ENCODE measurements at regions not wholly inside any gene's neighbourhood (a gene's known extent, or its start where the extent isn't known, plus 50 kb on each side); places are given as distances from the start of the nearest gene placed in this dataset.
A peak's percentile ranks its signal among the peaks of the same experiment; 100 is the strongest.

- Histone ChIP-seq H3K79me2 (ENCODE audit: insufficient read depth, low read length) (no peaks in the 10 kb centered on the region), H2AFZ (ENCODE audit: low read length) (no peak overlapping the region), H3K9me3 (ENCODE audit: low read length) (no peaks in the 10 kb centered on the region), H4K20me1 (ENCODE audit: insufficient read depth, low read length) (no peaks in the 10 kb centered on the region), H3K4me2 (ENCODE audit: low read depth, low read length) (no peak overlapping the region), H3K27ac (ENCODE audit: extremely low read length, insufficient read depth, low read length) (no peak overlapping the region), H3K27me3 (ENCODE audit: control insufficient read depth in 1 of 2, insufficient read depth in 2 of 2, low read length in 2 of 2) (peaks cover 5 to 33% of the 10 kb centered on the region in 2 experiments; a peak in 4 of 5 replicates), H3K36me3 (replicated peaks in 1 of 2; ENCODE audit: control insufficient read depth in 1 of 2, insufficient read depth in 2 of 2, low read length in 2 of 2) (no peaks in the 10 kb centered on the region), H3K4me1 (ENCODE audit: insufficient read depth, low read length) (no peaks in the 10 kb centered on the region), H3K9ac (ENCODE audit: insufficient read depth, low read depth, low read length) (no peak overlapping the region), H3K4me3 (replicated peaks in 1 of 3; ENCODE audit: insufficient read depth in 1 of 3, low read depth in 2 of 3, low read length in 3 of 3) (no peak overlapping the region; a peak in 1 of 6 replicates)
- in situ Hi-C loops (cut with HindIII; ENCODE audit: extremely low pct_ligation_motif_present, low pct_unique_long_range_greater_than_20kb), result no loop called here
- DNase-seq (ENCODE audit: low spot score), result no peak
- no peak for FAIRE-seq
- 32% methylated on average over 15 of the region's 16 CpGs for WGBS (ENCODE audit: low lambda C conversion rate)
- no TSS peak for BruUV-seq (replicated peaks)
- POLR2A ChIA-PET, result no interaction called here
- CTCF ChIA-PET (ENCODE audit: low intra/inter-chr PET ratio, low total read pairs), result no interaction called here
- ATAC-seq, result peak; percentile 62
- TF ChIP-seq TRIM24 (CRISPR knock-in tag; IDR thresholded peaks at IDR 0.05) (no peak), ZZZ3 (CRISPR knock-in tag; IDR thresholded peaks at IDR 0.05; ENCODE audit: borderline replicate concordance) (no peak), ZNF792 (CRISPR knock-in tag; IDR thresholded peaks at IDR 0.05) (no peak), CENPBD1 (CRISPR knock-in tag; IDR thresholded peaks at IDR 0.05; ENCODE audit: borderline replicate concordance, low read depth) (no peak), MIER2 (CRISPR knock-in tag; IDR thresholded peaks at IDR 0.05) (no peak)
- intact Hi-C loops (cut with micrococcal nuclease; ENCODE audit: unreplicated experiment), result no loop called here
Observed at GRCh38 chr5:1709171-1709803, 90.3 kb downstream of the MRPL36 start.

GRCh38 chr5:1708592-1709141, 91.0 kb downstream of the MRPL36 start:
- ChIA-PET POLR2A (no interaction called here), CTCF (ENCODE audit: low intra/inter-chr PET ratio, low total read pairs) (no interaction called here)
- no peaks in the 10 kb centered on the region for H3K36me3 ChIP-seq (replicated peaks in 1 of 2; ENCODE audit: control insufficient read depth in 1 of 2, insufficient read depth in 2 of 2, low read length in 2 of 2)
- no peak overlapping the region for H3K4me3 ChIP-seq (replicated peaks in 1 of 3; ENCODE audit: insufficient read depth in 1 of 3, low read depth in 2 of 3, low read length in 3 of 3)
- FAIRE-seq (no peak), ATAC-seq (no peak; the same call in 2 of the 3 replicates), DNase-seq (ENCODE audit: low spot score) (no peak)
- H2AFZ ChIP-seq (ENCODE audit: low read length), result no peak overlapping the region
- H3K27me3 ChIP-seq (ENCODE audit: control insufficient read depth in 1 of 2, insufficient read depth in 2 of 2, low read length in 2 of 2), result peaks cover 6 to 39% of the 10 kb centered on the region in 2 experiments; a peak in 4 of 5 replicates
- no peaks in the 10 kb centered on the region for H3K4me1 ChIP-seq (ENCODE audit: insufficient read depth, low read length)
- intact Hi-C loops (cut with micrococcal nuclease; ENCODE audit: unreplicated experiment), result no loop called here
- 51% methylated on average over 2 of the region's 7 CpGs for WGBS (ENCODE audit: low lambda C conversion rate)
- H3K27ac ChIP-seq (ENCODE audit: extremely low read length, insufficient read depth, low read length), result no peak overlapping the region
- no peaks in the 10 kb centered on the region for H3K79me2 ChIP-seq (ENCODE audit: insufficient read depth, low read length)
- no peak overlapping the region for H3K4me2 ChIP-seq (ENCODE audit: low read depth, low read length)
- in situ Hi-C loops (cut with HindIII; ENCODE audit: extremely low pct_ligation_motif_present, low pct_unique_long_range_greater_than_20kb), result no loop called here
- no peak for TF ChIP-seq NPAS2 (CRISPR knock-in tag; IDR thresholded peaks at IDR 0.05; ENCODE audit: borderline replicate concordance)
- H3K9ac ChIP-seq (ENCODE audit: insufficient read depth, low read depth, low read length), result no peak overlapping the region
- H4K20me1 ChIP-seq (ENCODE audit: insufficient read depth, low read length), result no peaks in the 10 kb centered on the region
- no TSS peak for BruUV-seq (replicated peaks)
- no peaks in the 10 kb centered on the region for H3K9me3 ChIP-seq (ENCODE audit: low read length)

Measured in HepG2 (cell line).